ENCODE measurements at regions not wholly inside any gene's neighbourhood (a gene's known extent, or its start where the extent isn't known, plus 50 kb on each side); places are given as distances from the start of the nearest gene placed in this dataset.

DNA sequence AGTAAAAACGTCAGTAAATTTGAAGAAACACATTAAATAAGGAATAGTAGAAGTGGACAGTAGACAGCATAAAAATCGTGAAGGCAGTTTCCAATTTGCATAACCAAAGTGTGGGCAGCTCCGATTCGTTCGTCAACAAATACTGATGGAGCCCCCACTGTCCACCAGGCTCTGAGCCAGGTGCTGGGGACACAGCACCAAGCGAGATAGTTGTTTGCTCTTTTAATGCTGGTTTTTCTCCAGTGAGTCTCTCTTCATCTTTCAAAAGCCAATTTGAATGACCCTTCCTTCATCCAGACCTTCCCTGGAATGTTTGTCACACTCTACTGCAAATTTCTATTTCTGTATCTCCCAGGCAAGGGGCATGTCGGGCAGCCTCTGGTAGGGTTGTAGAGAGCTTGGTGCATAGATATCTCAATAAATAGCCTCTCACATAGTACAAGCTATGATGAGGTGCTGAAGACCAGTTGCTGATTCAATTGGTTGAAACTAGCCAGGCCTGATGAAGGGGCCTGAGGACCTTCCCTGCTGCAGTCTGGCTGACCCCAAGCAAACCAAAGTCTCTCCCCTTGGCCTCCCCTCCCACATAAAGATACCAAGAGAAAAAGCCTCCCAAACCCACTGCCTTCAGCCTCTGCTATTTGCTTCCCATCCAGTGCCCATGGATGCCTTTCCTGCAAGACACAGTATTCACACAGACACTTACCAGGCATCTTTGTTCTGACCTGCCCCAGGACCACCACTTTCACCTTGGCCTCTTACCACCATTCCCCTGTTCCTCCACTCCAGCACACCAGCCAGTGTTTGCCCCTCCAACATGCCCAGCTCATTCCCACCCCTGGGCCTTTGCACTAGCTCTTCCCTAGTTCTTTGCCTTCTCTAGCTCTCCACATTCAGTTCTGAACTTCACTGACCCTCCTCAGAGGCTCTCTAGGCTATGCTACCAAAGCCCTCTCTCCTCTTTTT is 125.2 kb downstream of the CEBPB start:
- DNase-seq: no peak

DNA sequence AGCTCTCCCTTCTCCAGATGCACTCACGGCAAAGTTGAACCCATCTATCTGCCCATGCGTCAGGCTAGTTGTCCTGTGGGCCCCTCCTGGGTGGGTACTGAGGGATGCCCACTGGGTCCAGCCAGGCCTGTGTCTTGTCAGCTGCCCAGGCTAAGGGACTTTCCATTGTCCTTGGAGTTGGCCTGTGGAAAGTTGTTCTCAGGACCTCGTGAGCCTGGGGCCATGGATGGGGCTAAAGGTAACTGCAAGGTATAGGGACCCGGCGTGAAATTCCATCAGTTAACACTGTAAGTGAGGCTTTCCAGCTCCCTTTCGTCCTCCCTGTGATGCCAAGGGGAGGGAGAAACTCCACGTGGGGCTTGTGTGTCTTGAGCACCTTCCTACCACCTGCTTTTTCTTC is 126.5 kb downstream of the CEBPB start:
- no peak for DNase-seq

DNA sequence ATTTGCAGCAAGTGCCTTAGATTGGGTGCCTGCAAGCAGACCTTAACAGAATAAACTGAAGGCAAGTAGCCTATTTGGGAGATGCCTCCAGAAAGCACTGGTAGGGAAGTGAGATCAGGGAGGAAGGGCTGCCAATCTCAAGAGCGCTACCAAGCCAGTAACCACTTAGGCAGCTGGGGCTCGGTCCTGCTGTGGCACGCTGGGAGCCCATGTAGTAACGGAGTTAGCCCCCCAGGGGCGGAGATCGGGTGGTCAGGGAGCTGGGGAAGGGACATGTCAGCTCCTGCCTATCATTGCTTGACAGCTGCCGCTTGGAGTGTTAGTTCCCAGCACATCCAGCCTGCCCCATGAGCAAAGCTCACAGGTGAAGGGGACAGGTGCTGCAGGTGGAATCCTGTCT is 127.0 kb downstream of the CEBPB start:
- no peak for DNase-seq

DNA sequence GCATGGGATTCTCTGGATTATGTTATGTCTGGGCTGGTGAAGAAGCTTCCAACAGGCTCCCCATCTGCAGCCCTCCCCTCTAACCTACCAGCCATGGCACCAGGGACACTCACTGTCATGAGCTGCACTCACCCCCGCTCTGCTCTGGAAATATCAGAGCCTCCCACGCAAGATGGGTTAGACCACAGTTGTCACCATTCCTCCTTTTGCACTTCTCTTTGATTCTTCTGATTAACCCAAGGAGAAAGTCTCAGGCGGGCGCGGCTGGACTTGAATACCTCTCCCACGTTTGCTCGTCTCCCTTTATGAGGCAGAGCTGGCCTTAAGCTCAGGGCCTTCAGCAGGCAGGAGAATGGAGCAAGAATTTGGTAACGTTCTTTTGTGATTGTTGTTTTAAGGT is 128.1 kb downstream of the CEBPB start:
- DNase-seq: peak; percentile 16

DNA sequence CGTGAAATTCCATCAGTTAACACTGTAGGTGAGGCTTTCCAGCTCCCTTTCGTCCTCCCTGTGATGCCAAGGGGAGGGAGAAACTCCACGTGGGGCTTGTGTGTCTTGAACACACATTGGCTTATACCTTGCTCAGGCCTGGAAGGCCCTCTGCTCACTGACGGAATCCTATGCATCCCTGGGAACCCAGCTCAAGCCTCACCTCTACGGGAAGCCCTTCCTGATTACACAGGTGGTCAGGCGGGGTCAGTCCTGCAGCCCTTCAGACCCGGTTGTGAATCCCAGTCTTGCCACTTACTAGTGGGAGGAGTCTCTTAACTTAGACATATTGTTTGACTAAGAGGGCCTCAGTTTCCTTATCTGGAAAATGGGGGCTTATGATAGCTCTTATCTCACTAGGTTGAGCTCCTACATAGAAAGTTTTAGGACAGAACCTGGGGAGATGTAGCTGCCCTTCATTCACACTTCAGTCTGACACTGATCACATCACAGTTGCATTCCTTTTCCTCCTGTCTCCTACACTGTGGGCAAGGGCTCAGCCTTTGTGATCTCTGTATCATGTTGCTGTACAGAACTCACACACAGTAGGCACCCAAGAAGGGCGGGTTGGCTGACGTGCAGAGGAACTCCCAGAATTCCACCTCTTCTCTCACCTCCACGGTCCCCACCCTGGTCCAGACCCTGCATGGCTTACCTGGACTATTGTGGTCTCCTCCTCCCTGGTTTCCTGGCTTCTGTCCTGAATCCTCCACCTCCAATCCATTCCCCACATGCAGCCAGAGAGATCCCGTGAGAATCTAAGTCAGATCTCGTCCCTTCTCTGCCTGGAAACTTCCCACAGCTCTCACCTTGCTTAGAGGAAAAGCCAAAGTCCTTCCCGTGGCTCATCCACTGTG is 129.6 kb downstream of the CEBPB start:
- no peak for DNase-seq

DNA sequence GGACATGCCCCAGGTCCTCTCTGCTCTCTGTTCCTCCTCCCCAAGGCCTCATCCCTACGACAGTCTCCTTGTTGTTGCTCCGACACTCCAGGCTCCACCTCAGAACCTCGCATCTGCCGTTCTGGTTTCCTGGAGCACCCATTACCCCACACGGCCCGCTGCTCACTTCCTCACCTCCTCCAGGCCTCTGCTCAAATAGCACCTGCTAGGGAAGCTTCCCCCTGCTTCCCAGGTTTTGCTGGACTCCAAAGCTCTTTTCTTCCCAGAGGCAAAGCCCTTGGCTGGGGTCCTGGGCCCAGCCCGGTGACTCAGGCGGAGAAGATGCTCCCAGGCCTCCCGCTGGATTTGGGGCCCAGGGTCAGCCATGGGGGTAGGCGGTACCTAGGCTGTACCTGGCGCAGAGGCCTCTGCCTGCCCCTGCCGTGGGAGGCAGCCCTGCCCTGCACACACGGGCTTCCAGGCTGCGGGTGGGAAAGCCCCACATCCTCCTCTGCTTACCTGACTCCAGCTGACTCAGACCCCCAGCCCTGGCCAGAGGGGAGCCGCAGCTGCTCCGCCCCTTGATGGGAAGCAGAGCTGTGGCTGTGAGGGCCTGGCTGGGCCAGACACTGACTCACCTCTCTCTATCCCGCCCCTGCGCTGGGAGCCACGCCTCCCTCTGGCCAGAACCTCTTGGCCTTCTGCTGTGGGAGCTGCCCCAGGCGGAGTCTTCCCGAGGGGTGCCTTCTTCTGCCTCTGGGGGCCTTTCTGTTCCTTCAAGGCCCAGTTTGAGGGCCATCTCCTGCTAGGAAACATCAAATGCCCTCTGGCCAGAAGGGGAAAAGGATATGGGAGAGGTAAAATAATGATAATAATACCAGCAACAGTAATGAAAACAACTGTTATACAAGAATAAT is 130.5 kb downstream of the CEBPB start:
- DNase-seq: peak; percentile 22

DNA sequence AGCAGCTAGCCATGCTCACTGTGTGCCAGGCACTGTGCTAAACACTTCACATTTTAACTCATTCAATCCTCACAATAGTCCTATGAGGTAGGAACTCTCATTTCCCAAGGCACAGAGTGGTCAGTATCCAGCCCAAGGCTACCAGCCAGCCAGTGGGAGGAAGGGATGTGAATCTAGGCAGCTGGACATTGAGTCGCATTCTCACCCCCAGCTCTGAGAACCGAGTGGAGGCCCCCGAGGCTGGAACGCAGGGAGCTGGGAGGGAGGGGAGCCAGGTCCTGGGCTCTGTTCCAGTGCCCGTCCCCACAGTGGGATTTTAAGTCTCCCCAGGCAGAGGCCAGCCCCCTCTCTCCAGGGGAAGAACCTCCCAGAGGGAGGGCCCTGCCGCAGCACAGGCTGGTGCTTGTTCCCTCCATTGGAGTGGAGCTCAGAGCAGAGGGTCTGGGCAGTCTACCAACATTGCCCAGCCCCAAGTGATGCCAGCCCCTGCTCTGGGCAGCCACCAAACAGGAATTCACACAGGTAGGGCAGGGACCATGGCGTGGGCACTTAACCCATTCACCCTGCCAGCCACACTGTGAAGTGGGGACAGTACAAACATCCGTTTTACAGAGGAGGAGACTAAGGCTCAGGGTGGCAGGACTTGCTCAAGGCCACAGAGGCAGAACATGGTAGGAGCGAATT is 131.3 kb downstream of the CEBPB start:
- no peak for DNase-seq

DNA sequence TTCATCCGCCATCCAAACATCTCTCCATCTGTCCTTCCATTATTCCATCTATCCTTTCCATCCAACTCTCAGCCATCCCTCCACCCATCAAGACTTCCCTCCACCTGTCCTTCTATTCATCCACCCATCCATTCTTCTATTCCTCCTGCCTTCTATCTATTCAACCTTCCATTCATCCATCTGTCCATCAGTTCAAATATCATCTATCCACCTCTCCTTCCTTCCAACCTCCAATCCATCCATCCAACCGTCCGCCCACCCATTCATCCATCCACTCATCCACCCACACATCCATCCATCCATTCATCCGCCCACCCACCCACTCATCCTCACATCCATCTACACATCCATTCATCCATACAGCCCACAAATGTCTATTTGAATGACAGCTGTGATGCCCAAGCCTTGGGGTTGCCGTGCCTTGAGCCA is 132.1 kb downstream of the CEBPB start:
- no peak for DNase-seq

DNA sequence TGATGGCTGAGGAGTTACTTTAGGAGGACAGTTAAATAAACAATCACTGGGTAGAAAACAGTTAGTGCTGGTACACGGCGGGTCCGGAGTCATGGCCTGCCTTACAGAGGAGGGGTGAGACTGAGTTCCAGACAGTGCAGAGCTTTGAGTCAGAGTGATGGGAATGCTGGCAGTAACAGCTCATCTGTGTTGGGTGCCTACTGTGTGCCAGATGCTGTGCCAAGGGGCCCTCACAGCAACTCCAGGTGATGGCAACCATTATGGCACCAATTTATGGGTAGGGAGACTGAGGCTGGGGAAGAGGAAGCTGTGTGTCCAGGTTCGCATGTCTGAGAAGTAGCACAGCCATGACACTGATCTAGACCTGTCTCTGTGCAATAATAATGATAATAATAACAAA is 132.6 kb downstream of the CEBPB start:
- no peak for DNase-seq

DNA sequence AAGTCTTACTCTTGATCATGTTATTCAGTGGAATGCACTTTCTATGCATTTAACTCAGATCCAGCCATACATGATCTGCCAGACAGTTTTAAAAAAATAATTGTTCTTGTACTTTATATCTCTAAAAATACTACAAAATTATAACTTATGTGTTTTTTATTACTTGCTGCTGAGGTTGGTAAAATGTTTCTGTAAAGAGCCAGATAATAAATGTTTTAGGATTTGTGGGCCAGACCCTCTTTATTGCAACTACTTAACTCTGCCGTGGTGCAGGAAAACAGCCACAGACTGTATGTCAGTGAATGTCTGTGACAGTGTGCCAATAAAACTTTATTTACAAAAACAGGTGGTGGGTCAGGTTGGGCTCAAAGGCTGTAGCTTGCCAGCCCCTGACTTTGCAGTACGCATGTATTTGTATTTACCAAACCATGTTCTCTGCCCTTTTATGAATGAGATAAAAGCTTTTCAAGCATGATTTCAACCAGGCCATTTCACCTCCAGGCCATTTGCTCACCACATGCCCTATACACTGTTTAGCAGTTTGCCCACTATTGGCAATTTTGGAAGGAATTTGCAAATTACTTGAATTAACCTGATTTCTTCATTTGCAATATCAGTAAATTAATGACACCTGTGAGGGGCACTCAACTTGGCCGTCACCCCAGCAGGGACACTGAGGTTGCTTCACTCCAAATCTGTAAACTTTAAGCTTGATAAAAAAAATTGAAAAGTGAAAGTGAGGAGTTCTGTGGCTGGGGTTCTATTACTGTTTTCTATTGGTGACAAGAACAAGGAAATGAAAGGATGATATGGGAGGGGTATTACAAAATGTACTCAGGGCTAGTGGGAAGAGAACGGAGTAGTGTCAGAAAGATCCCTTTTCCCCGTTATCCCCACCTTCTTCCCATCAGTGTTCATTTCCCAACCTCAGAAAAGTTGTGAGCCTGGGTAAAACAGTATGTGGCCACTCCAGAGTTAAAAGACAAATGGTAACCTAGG is 133.4 kb downstream of the CEBPB start:
- no peak for DNase-seq

DNA sequence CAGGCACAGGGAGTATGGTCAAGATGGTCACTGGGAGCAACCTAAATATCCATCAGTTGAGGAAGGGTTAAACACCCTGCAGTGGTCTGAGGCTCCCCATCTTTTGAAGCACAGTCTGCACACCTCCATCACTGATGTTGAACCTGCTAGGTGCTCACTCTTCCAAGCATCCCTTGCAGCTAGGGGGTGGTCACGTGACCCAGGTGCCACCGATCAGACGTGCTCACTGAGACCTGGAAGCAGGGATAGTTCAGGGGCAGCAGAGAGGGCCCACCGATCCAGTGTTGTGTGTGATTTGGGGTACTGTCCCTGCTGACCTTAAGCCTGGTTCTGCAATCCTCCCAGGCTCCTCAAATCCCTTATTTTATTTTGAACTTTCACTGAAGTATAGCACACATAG is 134.6 kb downstream of the CEBPB start:
- DNase-seq: no peak

DNA sequence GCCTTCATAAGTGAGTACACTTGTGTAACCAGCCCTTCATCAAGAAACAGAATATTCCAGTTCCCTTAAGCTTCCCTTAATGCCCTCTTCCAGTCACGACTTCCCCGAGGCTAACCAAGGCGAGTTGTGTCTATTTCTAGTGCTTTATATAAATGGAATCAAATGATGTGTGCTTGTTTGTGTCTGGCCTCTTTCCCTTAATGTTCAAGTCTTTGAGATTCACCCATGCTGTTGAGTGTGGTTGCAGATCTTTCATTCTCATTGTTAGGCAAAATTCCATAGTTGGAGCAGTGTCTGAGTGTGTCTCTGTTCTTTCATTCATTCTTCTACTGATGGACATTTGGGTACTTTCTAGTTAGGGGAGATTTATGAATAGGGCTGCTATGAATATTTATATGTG is 135.0 kb downstream of the CEBPB start:
- no peak for DNase-seq

DNA sequence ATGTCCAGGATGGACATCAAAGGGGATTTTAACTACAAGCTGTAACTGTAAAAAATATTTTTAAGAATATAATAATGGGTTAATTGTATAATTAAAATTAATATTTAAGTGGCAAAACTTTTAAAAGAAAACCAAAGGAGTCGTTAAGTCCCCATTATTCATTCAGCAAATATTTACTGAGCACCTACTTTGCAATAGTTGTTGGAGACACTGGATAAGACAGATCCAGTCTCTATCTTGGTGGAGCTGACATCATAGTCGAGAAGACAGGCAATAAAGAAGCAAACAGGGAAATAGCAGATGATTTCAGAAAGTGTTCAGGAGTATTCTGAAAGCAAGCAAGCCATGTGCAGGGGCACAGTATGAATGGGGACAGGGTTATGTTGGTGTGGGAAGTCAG is 137.0 kb downstream of the CEBPB start:
- no peak for DNase-seq

DNA sequence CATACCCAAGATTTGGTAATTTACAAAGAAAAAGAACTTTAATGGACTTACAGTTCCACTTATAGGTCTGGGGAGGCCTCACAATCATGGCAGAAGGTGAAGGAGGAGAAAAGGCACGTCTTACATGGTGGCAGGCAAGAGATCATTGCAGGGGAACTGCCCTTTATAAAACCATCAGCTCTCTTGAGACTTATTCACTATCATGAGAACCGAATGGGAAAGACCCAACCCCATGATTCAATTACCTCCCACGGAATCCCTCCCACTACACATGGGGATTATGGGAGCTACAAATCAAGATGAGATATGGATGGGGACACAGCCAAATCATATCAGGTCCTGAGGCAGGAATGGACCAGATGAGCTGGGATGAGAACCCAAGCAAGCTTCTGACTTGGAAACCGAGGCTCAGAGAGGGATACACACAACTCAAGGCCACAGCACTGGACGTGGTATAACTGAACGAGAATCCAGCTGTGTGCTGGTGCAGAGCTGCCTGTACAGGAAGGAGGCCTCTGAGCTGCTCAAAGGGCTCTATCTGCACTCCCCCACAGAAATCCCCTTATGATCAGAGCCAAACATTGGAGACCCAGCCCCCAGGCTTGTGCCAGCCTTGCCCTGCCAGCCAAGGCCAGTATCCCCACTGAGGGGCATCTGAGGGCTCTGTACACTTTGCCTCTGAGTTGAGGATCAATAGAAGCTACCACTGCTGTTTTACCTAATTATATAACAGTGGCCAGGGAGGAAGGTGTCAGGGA is 137.8 kb downstream of the CEBPB start:
- no peak for DNase-seq

DNA sequence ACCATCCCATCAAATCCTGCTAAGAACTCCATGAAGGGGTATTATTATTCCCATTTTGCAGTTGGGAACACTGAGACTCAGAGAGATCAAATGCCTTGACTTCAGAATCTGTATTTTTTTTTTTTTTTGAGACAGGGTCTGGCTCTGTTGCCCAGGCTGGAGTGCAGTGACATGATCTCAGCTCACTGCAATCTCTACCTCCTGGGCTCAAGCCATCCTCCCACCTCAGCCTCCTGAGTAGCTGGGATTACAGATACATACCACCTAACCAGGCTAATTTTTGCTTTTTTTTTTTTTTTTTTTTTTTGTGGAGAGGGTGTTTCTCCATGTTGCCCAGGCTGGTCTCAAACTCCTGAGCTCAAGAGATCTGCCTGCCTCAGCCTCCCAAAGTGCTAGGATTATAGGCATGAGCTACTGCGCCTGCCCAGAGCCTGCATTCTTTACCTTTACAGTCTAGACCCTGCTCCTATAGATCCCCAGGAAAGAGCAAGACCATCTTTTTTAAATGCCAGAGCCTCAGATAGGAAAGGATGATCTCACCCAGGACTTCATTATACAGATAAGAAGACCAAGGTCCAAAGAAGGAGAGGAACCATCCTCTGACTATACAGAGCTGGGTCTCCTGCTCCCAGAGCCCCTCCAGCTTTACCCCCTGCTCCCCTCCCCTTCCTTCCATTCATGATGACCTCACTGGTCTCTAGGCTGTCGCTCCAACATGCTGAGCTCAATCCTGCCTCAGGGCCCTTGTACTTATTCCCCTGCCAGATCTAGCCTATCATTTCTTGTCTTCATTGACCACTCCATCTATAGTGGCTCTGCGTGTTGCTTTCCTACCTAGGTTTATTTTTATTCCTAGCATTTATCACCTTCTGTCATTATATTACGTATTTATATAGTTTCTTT is 138.6 kb downstream of the CEBPB start:
- DNase-seq: no peak

DNA sequence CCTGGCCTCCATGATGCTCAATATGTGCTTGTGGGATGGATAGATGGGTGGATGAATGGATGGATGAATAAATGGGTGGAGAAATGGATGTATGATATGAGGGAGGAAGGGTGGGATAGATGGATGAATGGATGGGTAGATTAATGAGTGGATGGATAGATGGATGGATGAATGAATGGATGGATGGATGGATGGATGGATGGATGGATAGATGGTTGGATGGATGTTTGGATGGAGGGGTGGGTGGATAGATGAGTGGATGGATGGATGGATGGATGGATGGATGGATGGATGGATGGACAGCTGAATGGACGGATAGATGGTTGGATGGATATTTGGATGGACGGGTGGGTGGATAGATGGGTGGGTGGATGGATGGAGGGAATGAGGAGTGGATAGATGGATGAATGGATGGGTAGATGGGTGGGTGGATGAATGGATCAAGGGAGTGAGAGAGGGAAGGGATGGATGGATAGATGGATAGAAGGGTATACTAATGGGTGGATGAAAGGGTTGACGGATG is 139.4 kb downstream of the CEBPB start:
- DNase-seq: no peak

DNA sequence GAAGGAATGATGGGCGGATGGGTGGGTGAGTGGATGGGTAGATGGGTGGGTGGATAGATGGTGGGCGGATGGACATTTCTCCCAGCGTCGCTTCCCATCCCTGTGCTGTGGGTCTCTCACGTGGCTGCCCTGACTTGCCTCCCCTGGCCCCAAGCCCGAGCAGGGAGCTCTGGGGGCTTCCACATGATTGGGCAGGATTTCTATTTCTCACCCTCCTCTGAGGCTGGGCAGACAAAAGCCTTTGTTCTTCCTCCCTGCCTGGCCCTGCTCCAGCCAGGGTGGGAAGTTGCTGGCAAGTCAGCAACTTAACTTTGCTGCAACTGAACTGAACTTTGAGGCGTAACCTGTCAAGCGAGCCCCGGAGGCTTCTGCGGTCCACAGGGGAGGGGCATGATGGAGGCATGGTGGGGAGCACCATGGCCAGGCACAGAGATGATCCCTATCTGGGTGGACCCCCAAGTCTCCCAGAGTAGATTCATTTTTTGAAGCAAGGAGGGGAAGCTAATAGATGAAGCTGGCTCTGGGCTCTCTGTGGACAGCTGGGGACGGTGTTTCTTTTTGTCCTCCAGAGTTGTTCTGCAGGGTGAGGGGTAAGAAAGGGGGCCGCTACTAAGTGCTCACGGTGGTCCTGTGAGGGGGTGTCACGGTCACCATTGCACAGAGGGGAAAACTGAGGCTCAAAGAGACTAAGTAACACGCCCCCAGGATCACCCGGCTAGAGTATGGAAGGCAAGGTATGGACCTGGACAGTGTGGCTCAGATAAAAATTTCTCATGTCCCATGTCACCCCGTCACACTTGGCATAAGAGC is 140.1 kb downstream of the CEBPB start:
- DNase-seq: no peak

Data from activated naive CD4-positive, alpha-beta T cell treated with Interleukin-2 at 50 U/mL for 16 hours (primary cell).